ENCODE measurements at regions not wholly inside any gene's neighbourhood (a gene's known extent, or its start where the extent isn't known, plus 50 kb on each side); places are given as distances from the start of the nearest gene placed in this dataset.

DNA sequence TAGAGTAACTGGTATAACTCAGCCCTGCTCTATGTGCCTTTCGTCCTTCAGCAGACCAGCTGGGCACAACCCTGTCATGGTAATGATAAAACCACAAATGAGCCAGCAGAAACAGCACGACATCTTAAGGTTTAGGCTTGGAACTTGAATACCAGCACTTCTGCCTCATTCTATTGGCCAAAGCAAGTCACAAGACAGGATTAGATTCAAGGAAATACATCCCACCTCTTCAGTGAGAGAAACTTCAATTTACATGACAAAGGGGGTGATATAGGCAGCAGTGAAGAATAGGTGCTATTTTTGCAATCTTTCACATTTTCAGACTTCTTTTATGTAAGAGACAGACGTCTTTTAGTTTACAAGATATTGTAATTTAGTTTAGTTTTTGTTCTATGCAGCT lies 69.8 kb upstream of the SLC35F1 start:
- Histone ChIP-seq H3K4me1 (no peaks in the 10 kb centered on the region), H3K27ac (no peak overlapping the region), H3K9me3 (peaks cover 0 to 22% (median 12%) of the 10 kb centered on the region in 8 donors), H3K4me3 (no peak overlapping the region), H3K36me3 (no peaks in the 10 kb centered on the region), H3K27me3 (replicated peaks in 1 of 7) (no peaks in the 10 kb centered on the region)
- 30 to 67% (median 52%) methylated on average over 3 of the region's 3 CpGs for WGBS, 5 donors
- no peak for DNase-seq
- TF ChIP-seq POLR2AphosphoS5 (IDR thresholded peaks at IDR 0.05) (no peak), POLR2A (IDR thresholded peaks at IDR 0.05) (no peak)
- TF ChIP-seq, protein P1, sequence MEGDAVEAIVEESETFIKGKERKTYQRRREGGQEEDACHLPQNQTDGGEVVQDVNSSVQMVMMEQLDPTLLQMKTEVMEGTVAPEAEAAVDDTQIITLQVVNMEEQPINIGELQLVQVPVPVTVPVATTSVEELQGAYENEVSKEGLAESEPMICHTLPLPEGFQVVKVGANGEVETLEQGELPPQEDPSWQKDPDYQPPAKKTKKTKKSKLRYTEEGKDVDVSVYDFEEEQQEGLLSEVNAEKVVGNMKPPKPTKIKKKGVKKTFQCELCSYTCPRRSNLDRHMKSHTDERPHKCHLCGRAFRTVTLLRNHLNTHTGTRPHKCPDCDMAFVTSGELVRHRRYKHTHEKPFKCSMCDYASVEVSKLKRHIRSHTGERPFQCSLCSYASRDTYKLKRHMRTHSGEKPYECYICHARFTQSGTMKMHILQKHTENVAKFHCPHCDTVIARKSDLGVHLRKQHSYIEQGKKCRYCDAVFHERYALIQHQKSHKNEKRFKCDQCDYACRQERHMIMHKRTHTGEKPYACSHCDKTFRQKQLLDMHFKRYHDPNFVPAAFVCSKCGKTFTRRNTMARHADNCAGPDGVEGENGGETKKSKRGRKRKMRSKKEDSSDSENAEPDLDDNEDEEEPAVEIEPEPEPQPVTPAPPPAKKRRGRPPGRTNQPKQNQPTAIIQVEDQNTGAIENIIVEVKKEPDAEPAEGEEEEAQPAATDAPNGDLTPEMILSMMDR (IDR thresholded peaks at IDR 0.05 in 8 of 11, conservative IDR thresholded peaks at IDR 0.05 in 3 of 11), result no peak
- intact Hi-C loops (cut with DNase I; ENCODE audit: low total_unique reads), result no loop called here

DNA sequence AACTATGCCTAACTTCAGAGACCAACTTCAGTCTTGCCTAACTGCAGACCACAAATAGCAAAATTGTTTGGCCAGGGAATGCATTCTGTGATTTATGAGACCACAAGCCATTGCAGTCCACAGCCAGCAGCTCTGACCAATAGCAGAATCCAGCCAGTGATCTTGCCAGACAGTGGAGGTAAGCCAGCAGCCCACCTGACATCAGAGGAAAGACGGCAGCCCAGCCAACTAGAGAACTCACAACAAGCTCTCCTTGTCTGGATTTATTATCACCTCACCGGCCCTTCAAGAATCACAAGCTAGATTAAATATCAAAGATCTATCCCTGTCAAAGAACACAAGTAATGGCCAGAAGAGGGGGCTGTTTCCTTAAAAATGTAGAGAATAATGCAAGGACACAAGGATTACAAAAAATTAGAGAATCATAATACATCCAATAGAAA lies 66.5 kb upstream of the SLC35F1 start:
- Histone ChIP-seq H3K4me3 (no peak overlapping the region), H3K9me3 (peaks cover 0 to 22% (median 12%) of the 10 kb centered on the region in 8 donors), H3K36me3 (no peaks in the 10 kb centered on the region), H3K27ac (no peak overlapping the region), H3K27me3 (replicated peaks in 1 of 7) (no peaks in the 10 kb centered on the region), H3K4me1 (no peaks in the 10 kb centered on the region)
- DNase-seq, result no peak
- intact Hi-C loops (cut with DNase I; ENCODE audit: low total_unique reads), result no loop called here
- WGBS, 5 donors, result 20 to 52% (median 33%) methylated on average over 2 of the region's 2 CpGs
- TF ChIP-seq, protein P1 (IDR thresholded peaks at IDR 0.05 in 8 of 11, conservative IDR thresholded peaks at IDR 0.05 in 3 of 11), result peak in 1 of 11 experiments; percentile 13
- no peak for TF ChIP-seq POLR2AphosphoS5 (IDR thresholded peaks at IDR 0.05)

DNA sequence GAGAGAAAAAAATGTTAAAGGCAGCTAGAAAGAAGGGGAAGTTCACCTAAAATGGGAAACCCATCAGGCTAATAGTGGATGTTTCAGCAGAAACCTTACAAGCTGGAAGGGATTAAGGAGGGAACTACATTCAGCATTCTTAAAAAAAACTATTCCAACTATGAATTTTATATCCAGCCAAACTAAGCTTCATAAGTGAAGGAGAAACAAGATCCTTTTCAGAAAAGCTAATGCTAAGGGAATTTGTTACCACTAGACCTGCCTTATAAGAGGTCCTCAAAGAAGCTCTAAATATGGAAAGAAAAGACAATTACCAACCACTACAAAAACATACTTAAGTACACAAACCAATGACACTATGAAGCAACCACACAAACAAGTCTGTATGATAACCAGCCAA lies 59.2 kb upstream of the SLC35F1 start:
- no peak overlapping the region for H3K4me3 ChIP-seq
- no peak for TF ChIP-seq POLR2A (IDR thresholded peaks at IDR 0.05)
- TF ChIP-seq, protein P1 (IDR thresholded peaks at IDR 0.05 in 8 of 11, conservative IDR thresholded peaks at IDR 0.05 in 3 of 11), result no peak
- TF ChIP-seq POLR2AphosphoS5 (IDR thresholded peaks at IDR 0.05), result no peak
- no peaks in the 10 kb centered on the region for H3K27me3 ChIP-seq (replicated peaks in 1 of 7)
- DNase-seq, result no peak
- no peaks in the 10 kb centered on the region for H3K4me1 ChIP-seq
- H3K27ac ChIP-seq, result no peak overlapping the region
- H3K9me3 ChIP-seq, result peaks cover 0 to 27% (median 22%) of the 10 kb centered on the region in 8 donors
- H3K36me3 ChIP-seq, result no peaks in the 10 kb centered on the region
- intact Hi-C loops (cut with DNase I; ENCODE audit: low total_unique reads), result no loop called here

DNA sequence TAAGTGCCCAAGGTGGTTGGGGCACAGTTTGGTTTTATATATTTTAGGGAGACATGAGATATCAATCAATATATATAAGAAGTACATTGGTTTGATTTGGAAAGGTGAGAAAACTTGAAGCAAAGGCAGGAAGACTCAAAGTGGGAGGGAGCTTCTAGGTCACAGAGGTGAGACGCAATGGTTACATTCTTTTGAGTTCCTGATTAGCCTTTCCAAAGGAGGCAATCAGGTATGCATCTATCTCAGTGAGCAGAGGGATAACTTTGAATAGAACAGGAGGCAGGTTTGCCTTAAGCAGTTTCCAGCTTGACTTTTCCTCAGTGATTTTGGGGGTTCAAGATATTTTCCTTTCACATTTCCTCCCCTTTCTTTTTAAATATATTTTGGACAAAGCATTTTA lies 58.0 kb upstream of the SLC35F1 start:
- H3K36me3 ChIP-seq, result no peaks in the 10 kb centered on the region
- no peaks in the 10 kb centered on the region for H3K4me1 ChIP-seq
- TF ChIP-seq POLR2AphosphoS5 (IDR thresholded peaks at IDR 0.05), result no peak
- TF ChIP-seq POLR2A (IDR thresholded peaks at IDR 0.05), result no peak
- TF ChIP-seq, protein P1 (IDR thresholded peaks at IDR 0.05 in 8 of 11, conservative IDR thresholded peaks at IDR 0.05 in 3 of 11), result no peak
- no peak overlapping the region for H3K27ac ChIP-seq
- 61 to 88% (median 75%) methylated on average over 1 of the region's 1 CpG for WGBS, 5 donors
- intact Hi-C loops (cut with DNase I; ENCODE audit: low total_unique reads), result no loop called here
- peaks cover 0 to 30% (median 22%) of the 10 kb centered on the region in 8 donors for H3K9me3 ChIP-seq
- H3K4me3 ChIP-seq, result no peak overlapping the region
- DNase-seq, result no peak
- no peaks in the 10 kb centered on the region for H3K27me3 ChIP-seq (replicated peaks in 1 of 7)

All from spleen (tissue), 11 donors.